HPDE6-E6E7 (cell line): ENCODE measurements at regions not wholly inside any gene's neighbourhood (a gene's known extent, or its start where the extent isn't known, plus 50 kb on each side); places are given as distances from the start of the nearest gene placed in this dataset.
"Not testable (repeated sequence)": the region's sequence is repeated elsewhere in the genome, so short reads cannot be mapped to it uniquely, and the experiment has no call there.

Source experiments
- DNase-seq: peaks from one replicate; pipeline ENCODE4 v3.0.0; 2011; ENCODE audit warnings: missing footprints; ENCODE audit errors: extremely low spot score

GRCh38 chr12:72148709-72149108, 123.5 kb upstream of the TRHDE start:
- no peak for DNase-seq

GRCh38 chr12:72162875-72163274, 109.3 kb upstream of the TRHDE start:
- no peak for DNase-seq

GRCh38 chr12:72168851-72169250, 103.3 kb upstream of the TRHDE start:
- DNase-seq = no peak

- DNase-seq = no peak
These were observed 98.2 kb upstream of the TRHDE start for GRCh38 chr12:72173974-72174373.

- no peak for DNase-seq
These were observed 93.9 kb upstream of the TRHDE start for GRCh38 chr12:72178244-72178643.

- no peak for DNase-seq
These were observed 93.3 kb upstream of the TRHDE start for GRCh38 chr12:72178871-72179270.

GRCh38 chr12:72179841-72180240, 92.3 kb upstream of the TRHDE start:
- no peak for DNase-seq

- DNase-seq = not testable (repeated sequence)
These were observed 87.1 kb upstream of the TRHDE start for GRCh38 chr12:72184971-72185533.

GRCh38 chr12:72189266-72189665, 82.9 kb upstream of the TRHDE start:
- DNase-seq = peak; percentile 32

GRCh38 chr12:72191761-72192160, 80.4 kb upstream of the TRHDE start:
- DNase-seq = no peak

- DNase-seq = no peak
These were observed 74.4 kb upstream of the TRHDE start for GRCh38 chr12:72197790-72198189.

- no peak for DNase-seq
These were observed 70.7 kb upstream of the TRHDE start for GRCh38 chr12:72201457-72201856.

- no peak for DNase-seq
These were observed 68.3 kb upstream of the TRHDE start for GRCh38 chr12:72203764-72204335.

- no peak for DNase-seq
These were observed 65.1 kb upstream of the TRHDE start for GRCh38 chr12:72207079-72207478.

GRCh38 chr12:72207486-72208409, 64.4 kb upstream of the TRHDE start:
- no peak for DNase-seq

GRCh38 chr12:72209086-72209485, 63.1 kb upstream of the TRHDE start:
- no peak for DNase-seq

- no peak for DNase-seq
These were observed 58.0 kb upstream of the TRHDE start for GRCh38 chr12:72214163-72214562.

- not testable (repeated sequence) for DNase-seq
These were observed 56.9 kb upstream of the TRHDE start for GRCh38 chr12:72215287-72215686.

GRCh38 chr12:72219937-72220336, 52.2 kb upstream of the TRHDE start:
- no peak for DNase-seq
